22Rv1 (cell line): ENCODE measurements at regions not wholly inside any gene's neighbourhood (a gene's known extent, or its start where the extent isn't known, plus 50 kb on each side); places are given as distances from the start of the nearest gene placed in this dataset.
A peak's percentile ranks its signal among the peaks of the same experiment; 100 is the strongest.
"Not testable (repeated sequence)": the region's sequence is repeated elsewhere in the genome, so short reads cannot be mapped to it uniquely, and the experiment has no call there.

Experiments used
- H3K27ac ChIP-seq: fragments of 450-650 bp; 2 replicates; pipeline ENCODE4 v1.5.1; 2017
- ZFX ChIP-seq: fragments of 450-650 bp; IDR thresholded peaks from 2 replicates; pipeline ENCODE4 v1.6.1; 2017; ENCODE audit warnings: antibody characterized with exemption, borderline replicate concordance
- TF ChIP-seq, protein P1 (sequence below): fragments of 450-650 bp; IDR thresholded peaks from 2 replicates; pipeline ENCODE4 v1.5.1; 2017; ENCODE audit warnings: mild to moderate bottlenecking

DNA sequence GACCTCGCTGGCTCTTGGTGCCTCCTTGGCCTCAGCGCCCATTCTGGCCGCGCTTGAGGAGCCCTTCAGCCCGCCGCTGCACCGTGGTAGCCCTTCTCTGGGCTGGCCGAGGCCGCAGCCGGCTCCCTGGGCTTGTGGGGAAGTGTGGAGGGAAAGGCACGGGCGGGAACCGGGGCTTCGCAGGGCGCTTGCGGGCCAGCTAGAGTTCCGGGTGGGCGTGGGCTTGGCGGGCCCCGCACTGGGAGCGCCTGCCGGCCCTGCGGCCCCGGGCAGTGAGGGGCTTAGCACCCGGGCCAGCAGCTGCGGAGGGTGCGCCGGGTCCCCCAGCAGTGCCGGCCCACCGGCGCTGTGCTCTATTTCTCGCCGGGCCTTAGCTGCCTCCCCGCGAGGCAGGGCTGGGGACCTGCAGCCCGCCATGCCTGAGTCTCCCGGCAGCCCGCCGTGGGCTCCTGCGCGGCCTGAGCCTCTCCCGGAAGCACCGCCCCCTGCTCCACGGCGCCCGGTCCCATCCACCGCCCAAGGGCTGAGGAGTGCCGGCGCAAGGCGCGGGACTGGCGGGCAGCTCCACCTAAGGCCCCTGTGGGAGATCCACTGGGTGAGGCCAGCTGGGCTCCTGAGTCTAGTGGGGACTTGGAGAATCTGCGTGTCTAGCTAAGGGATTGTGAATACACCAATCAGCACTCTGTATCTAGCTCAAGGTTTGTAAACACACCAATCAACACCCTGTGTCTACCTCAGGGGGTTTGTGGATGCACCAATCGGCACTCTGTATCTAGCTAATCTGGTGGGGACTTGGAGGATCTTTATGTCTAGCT is 141.1 kb downstream of the SLCO4C1 start:
- H3K27ac ChIP-seq: not testable (repeated sequence)

DNA sequence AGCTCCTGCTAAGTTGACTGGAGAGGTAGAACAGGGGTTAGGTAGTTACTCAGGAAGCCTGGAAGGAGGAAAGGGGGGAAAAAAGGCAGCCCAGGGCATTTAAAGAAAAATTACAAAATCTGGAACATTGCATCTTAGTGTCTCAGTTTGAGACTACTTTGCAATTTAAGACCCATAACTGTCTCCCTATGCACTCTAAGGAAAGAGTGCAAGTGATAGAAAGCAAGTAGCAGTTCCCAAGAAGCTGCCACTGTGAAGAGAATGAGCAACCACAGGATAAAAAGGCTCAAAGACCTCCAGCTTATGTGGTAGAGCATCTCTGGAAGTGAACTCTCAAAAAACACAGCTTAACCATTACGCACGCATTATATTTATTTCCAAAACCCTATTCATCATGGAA is 141.8 kb downstream of the SLCO4C1 start:
- TF ChIP-seq, protein P1, sequence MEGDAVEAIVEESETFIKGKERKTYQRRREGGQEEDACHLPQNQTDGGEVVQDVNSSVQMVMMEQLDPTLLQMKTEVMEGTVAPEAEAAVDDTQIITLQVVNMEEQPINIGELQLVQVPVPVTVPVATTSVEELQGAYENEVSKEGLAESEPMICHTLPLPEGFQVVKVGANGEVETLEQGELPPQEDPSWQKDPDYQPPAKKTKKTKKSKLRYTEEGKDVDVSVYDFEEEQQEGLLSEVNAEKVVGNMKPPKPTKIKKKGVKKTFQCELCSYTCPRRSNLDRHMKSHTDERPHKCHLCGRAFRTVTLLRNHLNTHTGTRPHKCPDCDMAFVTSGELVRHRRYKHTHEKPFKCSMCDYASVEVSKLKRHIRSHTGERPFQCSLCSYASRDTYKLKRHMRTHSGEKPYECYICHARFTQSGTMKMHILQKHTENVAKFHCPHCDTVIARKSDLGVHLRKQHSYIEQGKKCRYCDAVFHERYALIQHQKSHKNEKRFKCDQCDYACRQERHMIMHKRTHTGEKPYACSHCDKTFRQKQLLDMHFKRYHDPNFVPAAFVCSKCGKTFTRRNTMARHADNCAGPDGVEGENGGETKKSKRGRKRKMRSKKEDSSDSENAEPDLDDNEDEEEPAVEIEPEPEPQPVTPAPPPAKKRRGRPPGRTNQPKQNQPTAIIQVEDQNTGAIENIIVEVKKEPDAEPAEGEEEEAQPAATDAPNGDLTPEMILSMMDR: no peak
- TF ChIP-seq ZFX: no peak
- no peak overlapping the region for H3K27ac ChIP-seq

DNA sequence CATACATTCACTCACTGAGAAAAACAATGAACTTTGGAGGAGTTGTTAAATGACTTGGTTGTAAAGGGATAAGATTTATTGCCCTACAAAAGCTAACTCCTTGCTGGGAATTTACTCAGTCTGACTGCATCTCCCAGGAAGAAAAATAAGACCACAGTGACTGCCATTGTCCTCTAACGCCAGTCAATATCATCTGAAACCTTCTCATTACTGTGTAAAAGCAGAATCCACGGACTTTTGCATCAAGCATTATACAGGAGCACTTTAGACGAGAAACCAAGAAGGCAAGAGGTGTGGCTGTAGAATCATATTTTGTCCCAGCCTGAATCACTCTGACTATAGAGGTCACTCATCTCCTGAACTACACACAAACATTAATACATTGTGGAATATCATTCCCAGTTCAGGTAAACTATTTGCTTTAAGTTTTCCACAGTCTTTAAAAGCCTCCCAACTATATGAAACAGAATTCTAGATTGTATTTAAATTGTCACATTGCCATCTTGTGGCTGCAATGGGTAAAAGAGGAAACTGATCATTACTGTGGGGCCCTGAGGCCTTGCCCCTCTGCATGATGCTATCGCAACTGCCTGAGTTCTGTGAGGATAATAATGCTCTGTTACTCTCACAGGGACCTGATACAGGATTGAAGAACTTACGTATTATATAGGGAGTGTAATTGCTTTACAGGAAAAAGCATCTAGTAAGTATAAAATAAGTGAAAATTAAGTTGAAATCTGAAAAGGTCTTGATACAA is 142.9 kb downstream of the SLCO4C1 start:
- TF ChIP-seq, protein P1: peak; percentile 78
- TF ChIP-seq ZFX: no peak

DNA sequence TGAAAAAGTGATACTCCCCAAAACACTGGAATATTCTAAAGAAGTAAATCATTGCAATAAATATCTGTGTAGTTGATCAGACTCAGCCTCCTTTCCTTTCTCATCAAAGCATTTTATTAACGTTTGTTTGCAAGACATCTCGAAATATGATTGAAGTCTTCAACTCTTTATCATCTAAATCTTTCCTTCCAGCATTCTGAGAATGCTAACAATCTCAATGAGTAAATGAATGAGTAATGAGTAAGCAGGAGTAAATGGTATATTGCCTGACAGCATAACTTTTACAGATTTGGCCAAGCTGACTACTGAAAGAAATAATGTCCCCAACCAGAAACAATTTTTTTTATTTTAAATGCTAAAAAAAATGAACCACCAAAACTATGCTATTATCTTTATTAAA is 157.1 kb downstream of the SLCO4C1 start:
- no peak for TF ChIP-seq ZFX
- TF ChIP-seq, protein P1: no peak
- no peak overlapping the region for H3K27ac ChIP-seq

More for the DNA sequence above, 142.9 kb downstream of the SLCO4C1 start:
- H3K27ac ChIP-seq: peak overlapping the region; percentile 45; the same call in 1 of the 2 replicates

DNA sequence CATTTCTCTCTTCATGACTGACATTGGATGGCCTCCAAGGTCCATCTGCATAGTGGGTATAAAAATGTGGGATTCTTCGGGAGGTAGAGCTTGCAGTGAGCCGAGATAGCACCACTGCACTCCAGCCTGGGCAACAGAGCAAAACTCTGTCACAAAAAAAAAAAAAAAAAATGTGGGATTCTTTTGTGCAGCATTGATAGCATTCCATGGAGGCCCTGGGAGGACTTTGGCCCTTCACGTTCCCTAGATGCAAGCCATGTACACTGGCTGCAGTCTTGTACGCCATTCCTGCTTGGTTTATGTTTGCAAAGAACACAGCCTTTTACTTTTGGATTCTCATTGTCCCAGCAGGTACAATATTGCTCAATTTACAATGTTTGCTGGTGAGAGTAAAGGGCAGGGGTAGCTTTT is 157.8 kb downstream of the SLCO4C1 start:
- TF ChIP-seq ZFX: no peak
- TF ChIP-seq, protein P1: no peak

DNA sequence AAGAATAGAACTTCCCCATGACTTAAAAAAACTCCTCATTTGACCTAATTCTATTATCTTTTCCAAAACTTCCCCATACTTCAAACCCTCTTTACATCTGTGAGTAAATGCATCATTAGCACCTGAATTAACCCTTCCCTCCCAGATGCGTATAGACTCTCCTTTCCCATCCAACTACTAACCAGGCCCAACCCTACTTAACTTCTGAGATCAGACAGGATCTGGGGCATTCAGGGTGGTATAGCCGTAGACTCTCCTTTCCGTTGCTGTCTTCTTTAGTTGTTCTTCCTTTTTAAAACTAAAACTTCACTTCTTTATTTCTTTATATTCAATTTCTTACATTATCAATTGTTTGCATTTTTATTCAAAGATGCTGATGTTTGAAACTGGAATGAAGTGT is 165.2 kb downstream of the SLCO4C1 start:
- H3K27ac ChIP-seq: no peak overlapping the region
- TF ChIP-seq, protein P1: no peak
- TF ChIP-seq ZFX: no peak

More for the DNA sequence above, 157.8 kb downstream of the SLCO4C1 start:
- H3K27ac ChIP-seq: no peak overlapping the region

DNA sequence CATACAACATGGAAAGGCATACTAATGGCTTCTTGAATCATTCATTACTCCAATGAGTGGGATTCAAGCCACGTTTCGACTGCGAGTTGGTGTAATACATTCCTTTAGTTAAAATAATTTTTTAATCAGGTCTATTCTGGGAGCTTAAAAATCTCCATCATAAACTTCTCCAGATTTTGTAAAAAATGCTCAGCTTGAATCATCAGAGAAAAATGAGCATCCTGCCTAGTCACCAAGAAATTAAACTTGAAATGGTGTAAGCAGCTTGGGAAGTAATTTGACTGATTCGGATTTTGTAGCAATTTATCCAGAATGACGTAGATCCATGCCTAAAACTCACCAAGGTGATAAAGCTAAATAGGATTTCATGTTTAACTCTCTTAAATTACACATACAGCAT is 165.7 kb downstream of the SLCO4C1 start:
- TF ChIP-seq, protein P1: no peak
- no peak for TF ChIP-seq ZFX
- no peak overlapping the region for H3K27ac ChIP-seq
